WTC11 (cell line): ENCODE measurements at regions not wholly inside any gene's neighbourhood (a gene's known extent, or its start where the extent isn't known, plus 50 kb on each side); places are given as distances from the start of the nearest gene placed in this dataset.

Experiments
- EMX1 ChIP-seq: fragments of 250-450 bp; sonication (Bioruptor Pico); IDR thresholded peaks from 2 replicates; pipeline ENCODE4 v1.8.0; 2021; ENCODE audit warnings: mild to moderate bottlenecking
- ETV6 ChIP-seq: sonication (generic); formaldehyde crosslinking; IDR thresholded peaks from 2 replicates; pipeline ENCODE4 v1.8.1; 2022; ENCODE audit warnings: mild to moderate bottlenecking, missing genetic modification reagents
- GABPB1 ChIP-seq: sonication (generic); formaldehyde crosslinking; IDR thresholded peaks from 2 replicates; pipeline ENCODE4 v1.8.1; 2023; ENCODE audit warnings: mild to moderate bottlenecking, missing genetic modification reagents
- RELA ChIP-seq: sonication (generic); formaldehyde crosslinking; IDR thresholded peaks from 2 replicates; pipeline ENCODE4 v1.8.1; 2022; ENCODE audit warnings: missing genetic modification reagents, mild to moderate bottlenecking, borderline replicate concordance
- TEAD1 ChIP-seq: sonication (generic); formaldehyde crosslinking; IDR thresholded peaks from 2 replicates; pipeline ENCODE4 v1.8.0; 2022; ENCODE audit warnings: mild to moderate bottlenecking, missing genetic modification reagents
- TF ChIP-seq, protein P1 (sequence below): fragments of 200-600 bp; IDR thresholded peaks from 2 replicates; pipeline ENCODE4 v1.8.0; 2022; ENCODE audit warnings: antibody characterized with exemption
- TF ChIP-seq, protein P2 (sequence below): sonication (generic); formaldehyde crosslinking; IDR thresholded peaks from 2 replicates; pipeline ENCODE4 v1.8.0; 2022; ENCODE audit warnings: mild to moderate bottlenecking, missing genetic modification reagents

DNA sequence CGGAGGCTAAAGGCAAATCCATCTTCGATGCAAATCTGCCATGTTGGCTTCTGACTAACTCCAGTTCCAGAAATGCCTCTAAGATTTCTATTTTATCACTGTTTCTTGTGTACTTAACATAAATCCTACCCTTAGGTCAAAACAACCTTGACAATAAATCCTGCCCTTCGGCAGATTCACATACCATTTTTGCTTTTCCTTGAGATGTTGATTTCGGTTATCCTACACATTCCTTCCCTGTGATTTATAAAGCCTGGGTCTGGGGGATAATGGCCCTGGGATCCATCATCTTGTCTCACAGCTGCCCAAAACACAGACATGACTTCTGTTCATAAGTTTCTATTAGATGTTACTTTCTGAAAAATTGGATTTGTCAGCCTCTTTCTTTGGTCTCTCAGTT is 231.7 kb upstream of the CARD18 start:
- TF ChIP-seq ETV6 (no peak), EMX1 (CRISPR knock-in tag) (no peak), TEAD1 (CRISPR knock-in tag) (no peak), GABPB1 (CRISPR knock-in tag) (no peak), RELA (CRISPR knock-in tag) (no peak)
- TF ChIP-seq, protein P1, sequence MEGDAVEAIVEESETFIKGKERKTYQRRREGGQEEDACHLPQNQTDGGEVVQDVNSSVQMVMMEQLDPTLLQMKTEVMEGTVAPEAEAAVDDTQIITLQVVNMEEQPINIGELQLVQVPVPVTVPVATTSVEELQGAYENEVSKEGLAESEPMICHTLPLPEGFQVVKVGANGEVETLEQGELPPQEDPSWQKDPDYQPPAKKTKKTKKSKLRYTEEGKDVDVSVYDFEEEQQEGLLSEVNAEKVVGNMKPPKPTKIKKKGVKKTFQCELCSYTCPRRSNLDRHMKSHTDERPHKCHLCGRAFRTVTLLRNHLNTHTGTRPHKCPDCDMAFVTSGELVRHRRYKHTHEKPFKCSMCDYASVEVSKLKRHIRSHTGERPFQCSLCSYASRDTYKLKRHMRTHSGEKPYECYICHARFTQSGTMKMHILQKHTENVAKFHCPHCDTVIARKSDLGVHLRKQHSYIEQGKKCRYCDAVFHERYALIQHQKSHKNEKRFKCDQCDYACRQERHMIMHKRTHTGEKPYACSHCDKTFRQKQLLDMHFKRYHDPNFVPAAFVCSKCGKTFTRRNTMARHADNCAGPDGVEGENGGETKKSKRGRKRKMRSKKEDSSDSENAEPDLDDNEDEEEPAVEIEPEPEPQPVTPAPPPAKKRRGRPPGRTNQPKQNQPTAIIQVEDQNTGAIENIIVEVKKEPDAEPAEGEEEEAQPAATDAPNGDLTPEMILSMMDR, result no peak
- TF ChIP-seq, protein P2, sequence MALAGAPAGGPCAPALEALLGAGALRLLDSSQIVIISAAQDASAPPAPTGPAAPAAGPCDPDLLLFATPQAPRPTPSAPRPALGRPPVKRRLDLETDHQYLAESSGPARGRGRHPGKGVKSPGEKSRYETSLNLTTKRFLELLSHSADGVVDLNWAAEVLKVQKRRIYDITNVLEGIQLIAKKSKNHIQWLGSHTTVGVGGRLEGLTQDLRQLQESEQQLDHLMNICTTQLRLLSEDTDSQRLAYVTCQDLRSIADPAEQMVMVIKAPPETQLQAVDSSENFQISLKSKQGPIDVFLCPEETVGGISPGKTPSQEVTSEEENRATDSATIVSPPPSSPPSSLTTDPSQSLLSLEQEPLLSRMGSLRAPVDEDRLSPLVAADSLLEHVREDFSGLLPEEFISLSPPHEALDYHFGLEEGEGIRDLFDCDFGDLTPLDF, result no peak
